ENCODE measurements at regions not wholly inside any gene's neighbourhood (a gene's known extent, or its start where the extent isn't known, plus 50 kb on each side); places are given as distances from the start of the nearest gene placed in this dataset.
"Not testable (repeated sequence)": the region's sequence is repeated elsewhere in the genome, so short reads cannot be mapped to it uniquely, and the experiment has no call there.

DNA sequence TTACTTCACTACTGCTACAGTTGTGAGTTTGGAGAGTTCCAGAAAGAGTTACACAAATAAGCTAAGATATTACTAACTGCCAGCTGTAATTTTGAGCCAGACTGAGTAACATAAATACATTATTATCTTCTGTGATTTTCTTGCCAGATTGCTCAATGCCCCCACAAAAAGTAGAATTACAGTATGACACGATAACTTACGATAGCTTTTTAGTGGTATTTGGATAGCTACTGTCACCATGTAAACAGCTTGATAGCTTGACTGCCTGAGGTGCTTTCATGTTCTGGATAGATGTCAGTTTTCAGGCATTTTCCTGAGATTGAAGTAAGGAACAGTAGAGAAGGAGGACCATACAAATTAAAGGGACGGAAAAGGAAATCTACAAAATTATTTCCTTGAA lies 533.3 kb downstream of the SOCS6 start:
- no peak overlapping the region for H3K27ac Mint-ChIP-seq
- no peaks in the 10 kb centered on the region for H3K36me3 Mint-ChIP-seq

GRCh38 chr18:70808481-70809056 lies 519.7 kb downstream of the SOCS6 start:
- H3K36me3 Mint-ChIP-seq: no peaks in the 10 kb centered on the region
- H3K4me1 Mint-ChIP-seq (ENCODE audit: unreplicated experiment): peaks cover 6% of the 10 kb centered on the region
- TF ChIP-seq, protein P1, sequence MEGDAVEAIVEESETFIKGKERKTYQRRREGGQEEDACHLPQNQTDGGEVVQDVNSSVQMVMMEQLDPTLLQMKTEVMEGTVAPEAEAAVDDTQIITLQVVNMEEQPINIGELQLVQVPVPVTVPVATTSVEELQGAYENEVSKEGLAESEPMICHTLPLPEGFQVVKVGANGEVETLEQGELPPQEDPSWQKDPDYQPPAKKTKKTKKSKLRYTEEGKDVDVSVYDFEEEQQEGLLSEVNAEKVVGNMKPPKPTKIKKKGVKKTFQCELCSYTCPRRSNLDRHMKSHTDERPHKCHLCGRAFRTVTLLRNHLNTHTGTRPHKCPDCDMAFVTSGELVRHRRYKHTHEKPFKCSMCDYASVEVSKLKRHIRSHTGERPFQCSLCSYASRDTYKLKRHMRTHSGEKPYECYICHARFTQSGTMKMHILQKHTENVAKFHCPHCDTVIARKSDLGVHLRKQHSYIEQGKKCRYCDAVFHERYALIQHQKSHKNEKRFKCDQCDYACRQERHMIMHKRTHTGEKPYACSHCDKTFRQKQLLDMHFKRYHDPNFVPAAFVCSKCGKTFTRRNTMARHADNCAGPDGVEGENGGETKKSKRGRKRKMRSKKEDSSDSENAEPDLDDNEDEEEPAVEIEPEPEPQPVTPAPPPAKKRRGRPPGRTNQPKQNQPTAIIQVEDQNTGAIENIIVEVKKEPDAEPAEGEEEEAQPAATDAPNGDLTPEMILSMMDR (conservative IDR thresholded peaks at IDR 0.05): no peak
- H3K27ac Mint-ChIP-seq: no peak overlapping the region
- no peak overlapping the region for H3K4me3 Mint-ChIP-seq
- no peak for DNase-seq (ENCODE audit: extremely low spot score, unreplicated experiment)
- no peaks in the 10 kb centered on the region for H3K9me3 Mint-ChIP-seq
- no peaks in the 10 kb centered on the region for H3K27me3 Mint-ChIP-seq

More for the DNA sequence above, 533.3 kb downstream of the SOCS6 start:
- Mint-ChIP-seq H3K4me3 (no peak overlapping the region), H3K9me3 (no peaks in the 10 kb centered on the region), H3K27me3 (no peaks in the 10 kb centered on the region), H3K4me1 (ENCODE audit: unreplicated experiment) (no peaks in the 10 kb centered on the region)
- TF ChIP-seq, protein P1 (conservative IDR thresholded peaks at IDR 0.05): no peak
- no peak for DNase-seq (ENCODE audit: extremely low spot score, unreplicated experiment)

- TF ChIP-seq, protein P1 (conservative IDR thresholded peaks at IDR 0.05): peak; percentile 85
- Mint-ChIP-seq H3K27ac (no peak overlapping the region), H3K27me3 (peaks cover 16% of the 10 kb centered on the region), H3K9me3 (no peaks in the 10 kb centered on the region), H3K4me1 (ENCODE audit: unreplicated experiment) (no peaks in the 10 kb centered on the region), H3K4me3 (no peak overlapping the region), H3K36me3 (no peaks in the 10 kb centered on the region)
- no peak for DNase-seq (ENCODE audit: extremely low spot score, unreplicated experiment)
These were observed 493.1 kb downstream of the SOCS6 start for GRCh38 chr18:70781860-70782453.

GRCh38 chr18:70766254-70766653 lies 477.4 kb downstream of the SOCS6 start:
- H3K27me3 Mint-ChIP-seq; DNase-seq (ENCODE audit: extremely low spot score, unreplicated experiment); H3K36me3 Mint-ChIP-seq; H3K4me1 Mint-ChIP-seq (ENCODE audit: unreplicated experiment); H3K4me3 Mint-ChIP-seq; H3K27ac Mint-ChIP-seq; H3K9me3 Mint-ChIP-seq: not testable (repeated sequence)

DNA sequence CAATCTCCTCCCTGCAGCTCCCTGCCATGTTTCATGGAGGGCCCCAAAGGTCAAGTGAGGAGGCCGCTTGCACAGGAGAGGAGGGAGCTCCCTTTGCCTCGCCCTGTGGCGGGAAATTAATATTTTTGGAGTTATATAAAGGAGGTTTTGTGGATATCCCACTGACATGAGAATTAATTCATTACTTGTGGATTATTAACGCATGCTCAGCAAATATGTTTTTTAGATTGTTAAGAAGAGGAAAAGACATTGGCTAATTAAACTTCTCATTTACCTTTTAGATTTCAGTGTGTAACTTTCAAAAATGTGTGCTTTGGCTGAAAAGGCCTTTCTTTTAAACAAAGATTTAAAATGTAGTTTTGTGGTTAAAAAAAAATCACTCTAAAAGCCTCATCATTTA lies 474.0 kb downstream of the SOCS6 start:
- Mint-ChIP-seq H3K4me1 (ENCODE audit: unreplicated experiment) (no peaks in the 10 kb centered on the region), H3K27ac (no peak overlapping the region), H3K4me3 (no peak overlapping the region), H3K36me3 (no peaks in the 10 kb centered on the region), H3K27me3 (no peaks in the 10 kb centered on the region), H3K9me3 (no peaks in the 10 kb centered on the region)
- DNase-seq (ENCODE audit: extremely low spot score, unreplicated experiment): no peak
- TF ChIP-seq, protein P1 (conservative IDR thresholded peaks at IDR 0.05): no peak

DNA sequence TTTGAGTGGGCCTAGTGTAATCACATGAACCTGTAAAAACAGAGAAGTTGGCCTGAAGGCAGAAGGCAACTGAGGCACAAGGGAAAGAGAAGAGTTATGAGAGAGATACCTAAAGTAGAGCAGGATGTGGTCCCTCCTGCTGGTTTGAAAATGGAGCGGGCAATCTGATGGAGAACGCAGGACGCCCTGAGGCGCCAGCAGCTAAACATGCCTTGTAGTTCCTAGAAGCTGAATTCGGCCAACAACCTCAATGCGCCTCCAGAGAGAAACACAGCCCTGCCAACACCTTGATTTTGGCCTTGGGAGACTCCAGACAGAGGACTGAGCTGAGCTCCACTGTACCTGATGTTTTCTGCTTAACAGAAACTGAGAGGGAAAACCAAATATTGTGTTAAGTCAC lies 469.9 kb downstream of the SOCS6 start:
- TF ChIP-seq, protein P1 (conservative IDR thresholded peaks at IDR 0.05): no peak
- Mint-ChIP-seq H3K27ac (no peak overlapping the region), H3K27me3 (no peaks in the 10 kb centered on the region), H3K9me3 (no peaks in the 10 kb centered on the region), H3K4me3 (no peak overlapping the region), H3K36me3 (no peaks in the 10 kb centered on the region), H3K4me1 (ENCODE audit: unreplicated experiment) (no peaks in the 10 kb centered on the region)
- DNase-seq (ENCODE audit: extremely low spot score, unreplicated experiment): no peak

Data from type B pancreatic cell (in vitro differentiated cells).